HAP-1 (cell line): ENCODE measurements at regions not wholly inside any gene's neighbourhood (a gene's known extent, or its start where the extent isn't known, plus 50 kb on each side); places are given as distances from the start of the nearest gene placed in this dataset.
"Not testable (repeated sequence)": the region's sequence is repeated elsewhere in the genome, so short reads cannot be mapped to it uniquely, and the experiment has no call there.

Experiments
- DNase-seq, 2 experiments: peaks; one replicate each; pipeline ENCODE4 v3.0.0-alpha.2; 2016 to 2020; ENCODE audit warnings: low spot score in 2 of 2
- H3K27me3 ChIP-seq: fragments of 250-450 bp; sonication (Bioruptor Pico); 2 replicates; pipeline ENCODE4 v1.5.1; 2020; ENCODE audit warnings: low read depth, mild to moderate bottlenecking, moderate library complexity
- H3K36me3 ChIP-seq: fragments of 250-450 bp; sonication (Bioruptor Pico); replicated peaks from 2 replicates; pipeline ENCODE4 v1.5.1; 2020; ENCODE audit warnings: mild to moderate bottlenecking
- H3K4me1 ChIP-seq: fragments of 250-450 bp; sonication (Bioruptor Pico); 2 replicates; pipeline ENCODE4 v1.5.1; 2020; ENCODE audit warnings: mild to moderate bottlenecking
- H3K4me3 ChIP-seq: fragments of 250-450 bp; sonication (Bioruptor Pico); 2 replicates; pipeline ENCODE4 v1.5.1; 2020; ENCODE audit warnings: mild to moderate bottlenecking, moderate library complexity
- H3K9me3 ChIP-seq: fragments of 250-450 bp; sonication (Bioruptor Pico); 2 replicates; pipeline ENCODE4 v1.5.1; 2020; ENCODE audit warnings: mild to moderate bottlenecking, moderate library complexity
- in situ Hi-C: fragments of 300-500 bp; cut with MboI; formaldehyde crosslinking; loops from 3 replicates; pipeline ENCODE4 v1.14.3; 2020; ENCODE audit warnings: low sequenced_read_pairs, inconsistent platforms, mixed read lengths

DNA sequence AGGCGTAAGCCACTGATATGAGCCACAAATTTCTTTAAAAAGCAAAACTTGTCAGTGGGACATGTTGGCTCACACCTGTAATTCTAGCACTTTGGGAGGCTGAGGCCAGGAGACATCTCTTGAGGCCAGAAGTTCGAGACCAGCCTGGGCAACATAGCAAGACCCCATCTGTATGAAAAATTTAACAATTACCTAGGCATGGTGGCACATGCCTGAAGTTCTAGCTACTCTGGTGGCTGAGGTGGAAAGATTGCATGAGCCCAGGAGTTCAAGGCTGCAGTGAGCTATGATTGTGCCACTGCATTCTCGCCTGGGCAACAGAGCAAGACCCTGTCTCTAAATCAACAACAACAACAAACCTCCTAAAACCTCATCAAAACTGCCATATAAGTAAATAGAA is 147.6 kb upstream of the BARHL2 start:
- no peaks in the 10 kb centered on the region for H3K36me3 ChIP-seq
- no peaks in the 10 kb centered on the region for H3K9me3 ChIP-seq
- H3K4me1 ChIP-seq, result no peaks in the 10 kb centered on the region
- in situ Hi-C loops, result no loop called here
- no peak overlapping the region for H3K4me3 ChIP-seq
- H3K27me3 ChIP-seq, result no peaks in the 10 kb centered on the region
- DNase-seq, result no peak

DNA sequence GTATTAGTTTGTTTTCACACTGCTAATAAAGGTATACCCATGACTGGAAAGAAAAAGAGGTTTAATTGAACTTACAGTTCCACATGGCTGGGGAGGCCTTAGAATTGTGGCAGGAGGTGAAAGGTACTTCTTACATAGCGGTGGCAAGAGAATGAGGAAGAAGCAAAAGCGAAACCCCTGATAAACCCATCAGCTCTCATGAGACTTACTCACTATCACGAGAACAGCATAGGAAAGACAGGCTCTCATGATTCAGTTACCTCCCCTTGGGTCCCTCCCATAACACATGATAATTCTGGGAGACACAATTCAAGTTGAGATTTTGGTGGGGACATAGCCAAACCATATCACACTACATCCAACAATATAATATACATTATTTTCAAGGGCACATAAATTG is 145.7 kb upstream of the BARHL2 start:
- Histone ChIP-seq H3K4me3 (no peak overlapping the region), H3K27me3 (no peaks in the 10 kb centered on the region), H3K36me3 (no peaks in the 10 kb centered on the region), H3K4me1 (no peaks in the 10 kb centered on the region), H3K9me3 (no peaks in the 10 kb centered on the region)
- no peak for DNase-seq
- in situ Hi-C loops, result no loop called here

DNA sequence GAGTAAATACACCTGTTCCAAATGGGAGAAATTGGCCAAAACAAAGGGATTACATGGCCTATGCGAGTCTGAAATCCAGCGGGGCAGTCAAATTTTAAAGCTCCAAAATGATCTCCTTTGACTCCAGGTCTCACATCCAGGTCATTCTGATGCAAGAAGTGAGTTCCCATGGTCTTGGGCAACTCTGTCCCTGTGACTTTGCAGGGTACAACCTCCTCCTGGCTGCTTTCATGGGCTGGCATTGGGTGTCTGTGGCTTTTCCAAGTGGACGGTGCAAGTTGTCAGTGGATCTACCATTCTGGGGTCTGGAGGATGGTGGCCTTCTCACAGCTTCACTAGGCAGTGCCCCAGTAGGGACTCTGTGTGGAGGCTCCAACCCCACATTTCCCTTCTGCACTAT is 144.3 kb upstream of the BARHL2 start:
- H3K4me1 ChIP-seq, H3K36me3 ChIP-seq, DNase-seq, H3K9me3 ChIP-seq, H3K27me3 ChIP-seq, H3K4me3 ChIP-seq, in situ Hi-C loops: not testable (repeated sequence)

DNA sequence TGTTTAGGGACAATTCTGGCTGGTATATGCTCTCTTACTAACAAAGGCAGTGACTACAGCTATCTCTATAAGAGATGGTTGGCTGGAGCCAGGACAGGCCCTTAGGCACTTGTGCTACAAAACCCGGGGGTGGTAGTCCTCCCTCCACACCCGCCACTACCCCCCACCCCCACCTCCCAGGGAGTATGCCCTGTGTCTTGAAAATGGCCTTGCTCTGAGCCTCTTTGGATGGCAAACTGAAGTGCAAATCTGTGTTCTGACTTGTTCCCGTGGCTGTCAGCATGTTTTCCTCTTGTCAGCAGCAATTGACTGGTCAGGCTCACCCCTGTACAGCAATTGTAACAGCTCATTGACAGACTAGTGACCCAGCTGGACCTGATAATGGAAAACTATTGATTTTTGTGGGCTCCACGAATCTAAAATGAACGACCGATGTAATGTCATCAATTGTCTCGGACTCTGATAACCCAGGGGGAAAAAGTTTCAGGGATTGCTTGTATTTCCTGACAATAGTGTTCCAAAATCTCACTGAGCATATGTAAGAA is 139.4 kb upstream of the BARHL2 start:
- no peaks in the 10 kb centered on the region for H3K36me3 ChIP-seq
- H3K27me3 ChIP-seq, result no peaks in the 10 kb centered on the region

DNA sequence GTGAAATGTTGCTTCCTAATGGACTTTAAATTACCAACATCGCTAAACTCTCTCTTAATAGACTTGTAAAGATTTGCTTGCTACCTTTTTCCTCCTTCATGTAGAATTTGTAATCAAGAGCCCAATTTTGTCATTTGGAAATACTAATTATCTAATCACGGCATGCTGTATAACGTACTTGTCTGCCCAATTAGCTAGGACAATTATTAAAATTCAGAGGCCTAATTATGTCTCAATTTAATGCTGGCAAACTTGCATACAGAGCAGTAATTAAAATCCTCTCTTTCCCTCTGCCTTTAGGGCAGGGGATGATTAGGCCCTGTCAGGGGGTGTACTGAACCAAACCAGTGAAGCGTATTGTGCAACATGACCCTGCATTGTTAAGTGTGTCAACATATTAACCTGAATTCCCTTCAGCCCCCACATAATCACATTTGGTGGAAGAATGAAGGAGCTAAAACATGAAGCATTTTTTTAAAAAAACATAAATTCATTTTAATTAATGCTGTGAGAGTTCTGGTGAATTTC is 137.4 kb upstream of the BARHL2 start:
- Histone ChIP-seq H3K4me3 (no peak overlapping the region), H3K27me3 (no peaks in the 10 kb centered on the region), H3K4me1 (peaks cover 3% of the 10 kb centered on the region), H3K36me3 (no peaks in the 10 kb centered on the region), H3K9me3 (no peaks in the 10 kb centered on the region)
- in situ Hi-C loops, result no loop called here
- DNase-seq, result no peak

More for the DNA sequence above, 139.4 kb upstream of the BARHL2 start:
- Histone ChIP-seq H3K9me3 (no peaks in the 10 kb centered on the region), H3K4me3 (no peak overlapping the region), H3K4me1 (no peaks in the 10 kb centered on the region; the same call in 1 of the 2 replicates)
- in situ Hi-C loops, result no loop called here
- DNase-seq, result no peak

DNA sequence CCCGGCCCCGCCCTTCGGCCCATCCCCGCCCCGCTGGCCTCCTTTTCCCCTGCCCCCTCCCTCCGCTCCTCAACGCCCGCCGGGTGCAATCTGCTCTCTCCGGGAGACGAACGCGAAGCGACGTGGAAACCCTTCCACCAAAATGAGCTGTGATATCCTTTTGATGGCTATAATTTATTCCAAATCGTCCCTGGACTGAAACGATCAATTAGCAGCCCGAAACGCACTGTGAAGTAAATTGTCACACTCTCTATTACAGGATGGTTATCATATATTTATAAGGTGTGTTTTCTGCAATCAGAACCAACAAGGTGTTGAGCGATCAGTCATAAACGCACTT is 134.6 kb upstream of the BARHL2 start:
- DNase-seq, result no peak
- in situ Hi-C loops, result no loop called here
- H3K27me3 ChIP-seq, result no peaks in the 10 kb centered on the region

DNA sequence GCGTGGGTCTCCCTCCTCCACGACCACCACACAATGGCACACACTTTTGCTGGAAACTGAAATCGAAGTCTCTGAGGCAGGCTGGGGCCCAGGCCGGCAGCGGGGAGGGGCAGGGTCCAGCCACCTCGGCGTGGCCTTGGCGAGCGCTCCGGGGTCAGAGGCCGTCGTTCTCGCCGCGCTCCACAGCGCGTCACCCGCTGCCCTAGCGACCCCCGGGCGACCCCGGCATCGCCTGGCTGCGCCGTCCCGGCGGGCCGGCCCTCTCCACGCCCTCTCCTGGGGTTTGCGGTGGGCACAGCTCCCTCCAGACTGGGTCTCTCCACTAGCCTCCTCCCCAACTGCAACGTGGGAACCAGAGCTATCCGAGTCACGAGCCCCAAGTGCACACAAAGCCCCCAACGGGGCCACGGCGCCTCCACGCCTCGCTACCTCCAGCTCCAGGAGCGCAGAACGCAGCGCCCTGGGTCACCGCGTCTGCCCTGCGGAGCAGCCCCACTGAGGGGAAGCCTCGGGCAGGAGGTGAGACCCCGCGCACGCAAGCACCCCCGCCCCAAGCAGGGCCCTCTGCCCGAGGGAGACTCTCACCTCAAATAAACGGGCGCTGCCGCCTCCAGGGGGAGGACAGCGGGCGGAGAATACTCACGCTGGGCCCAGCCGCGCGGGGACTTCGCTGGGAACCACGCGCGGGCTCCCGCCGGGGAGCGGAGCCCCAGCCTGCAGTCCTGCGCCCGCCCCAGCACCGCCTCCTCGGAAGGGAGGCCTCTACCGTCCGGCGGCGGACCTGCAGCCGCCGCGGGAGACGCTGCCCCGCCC is 134.0 kb upstream of the BARHL2 start:
- peak overlapping the region; percentile 79 for H3K4me3 ChIP-seq
- peak; percentile 83 to 90 for DNase-seq
- no peaks in the 10 kb centered on the region for H3K36me3 ChIP-seq
- no peaks in the 10 kb centered on the region for H3K27me3 ChIP-seq
- no peaks in the 10 kb centered on the region for H3K9me3 ChIP-seq
- H3K4me1 ChIP-seq, result peaks cover 3% of the 10 kb centered on the region
- in situ Hi-C loops, result no loop called here

More for the DNA sequence above, 134.6 kb upstream of the BARHL2 start:
- Histone ChIP-seq H3K4me1 (peaks cover 3% of the 10 kb centered on the region), H3K36me3 (no peaks in the 10 kb centered on the region), H3K9me3 (no peaks in the 10 kb centered on the region), H3K4me3 (peak overlapping the region; percentile 79)

DNA sequence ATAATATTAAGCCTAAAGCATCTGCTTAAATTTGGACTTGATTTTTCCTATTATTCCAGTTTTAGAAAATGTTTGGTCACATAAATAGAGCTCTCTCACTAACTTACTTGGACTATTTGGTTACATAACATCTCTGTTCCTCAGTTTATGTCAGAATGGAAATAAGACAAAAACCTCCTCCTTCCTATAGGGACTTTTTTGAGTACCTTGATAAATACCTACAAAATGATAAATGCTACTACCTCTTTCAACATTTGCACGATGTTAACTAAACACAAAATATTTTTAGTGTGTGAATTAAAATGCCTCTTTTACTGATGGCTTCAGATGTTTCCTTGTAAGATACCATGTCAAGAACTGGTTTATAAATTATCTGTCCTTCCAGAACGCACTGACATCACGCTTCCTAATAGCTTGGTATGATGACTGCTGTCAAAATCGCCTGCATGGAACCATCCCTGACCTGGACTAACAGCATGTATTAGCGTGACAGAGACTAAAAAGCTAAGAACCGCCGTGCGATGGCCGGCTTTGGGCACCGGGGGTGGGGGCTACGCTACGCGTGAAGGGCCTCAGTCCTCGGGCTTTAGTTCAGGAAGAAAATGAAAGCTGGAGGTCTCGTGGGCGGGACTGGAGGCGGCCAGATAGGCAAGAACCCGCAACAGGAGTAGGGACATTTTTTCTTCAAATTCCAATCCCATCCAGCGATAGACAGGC is 133.2 kb upstream of the BARHL2 start:
- DNase-seq, result peak; percentile 16 to 66
- H3K9me3 ChIP-seq, result no peaks in the 10 kb centered on the region
- in situ Hi-C loops, result no loop called here
- H3K27me3 ChIP-seq, result no peaks in the 10 kb centered on the region
- H3K36me3 ChIP-seq, result no peaks in the 10 kb centered on the region
- peak overlapping the region; percentile 79 for H3K4me3 ChIP-seq
- H3K4me1 ChIP-seq, result peaks cover 3% of the 10 kb centered on the region

DNA sequence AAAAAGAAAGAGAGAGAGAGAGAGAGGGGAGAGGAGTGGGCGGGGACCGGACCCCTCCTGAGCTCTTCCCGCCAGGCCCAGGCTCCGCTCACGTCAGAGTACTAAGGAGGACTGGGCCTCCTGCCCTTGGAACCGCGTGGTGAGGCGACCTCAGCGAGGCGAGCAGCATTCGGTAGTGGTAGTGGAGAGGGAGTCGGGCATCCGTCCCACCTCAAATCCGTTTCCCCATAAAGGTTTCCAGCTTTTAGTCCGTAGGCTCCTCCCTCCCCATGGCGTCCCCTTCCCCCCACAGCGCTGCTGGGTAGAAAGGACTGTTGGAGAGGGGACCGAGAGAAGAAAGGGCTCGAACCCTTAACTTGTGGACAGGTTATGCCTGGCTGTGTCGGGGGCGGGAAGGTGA is 124.4 kb upstream of the BARHL2 start:
- Histone ChIP-seq H3K4me1 (peaks cover 10% of the 10 kb centered on the region), H3K36me3 (no peaks in the 10 kb centered on the region), H3K4me3 (no peak overlapping the region), H3K9me3 (no peaks in the 10 kb centered on the region), H3K27me3 (no peaks in the 10 kb centered on the region)
- in situ Hi-C loops, result no loop called here
- DNase-seq, result peak in 1 of 2 experiments; percentile 16

DNA sequence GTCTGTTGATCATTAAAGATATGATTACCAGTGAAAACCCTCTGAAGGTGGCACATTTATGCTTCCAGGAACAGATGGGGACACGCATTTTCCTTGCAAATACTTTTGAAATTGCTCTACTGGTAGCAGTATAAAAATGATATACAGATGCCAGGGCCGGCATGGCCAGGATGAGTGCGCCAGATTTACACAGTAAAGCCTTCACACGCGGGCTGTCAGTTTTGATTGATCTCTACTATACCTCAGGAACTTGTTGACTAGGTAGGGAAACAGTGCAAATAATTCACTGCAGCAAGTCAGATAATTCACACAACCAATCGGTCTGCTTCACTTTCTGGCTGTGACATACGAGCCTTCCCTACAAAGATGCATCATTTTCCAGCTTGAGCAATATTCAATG is 123.2 kb upstream of the BARHL2 start:
- H3K4me3 ChIP-seq, result no peak overlapping the region
- no peaks in the 10 kb centered on the region for H3K36me3 ChIP-seq
- DNase-seq, result no peak
- H3K4me1 ChIP-seq, result peaks cover 10% of the 10 kb centered on the region
- no peaks in the 10 kb centered on the region for H3K9me3 ChIP-seq
- H3K27me3 ChIP-seq, result no peaks in the 10 kb centered on the region
- in situ Hi-C loops, result no loop called here

DNA sequence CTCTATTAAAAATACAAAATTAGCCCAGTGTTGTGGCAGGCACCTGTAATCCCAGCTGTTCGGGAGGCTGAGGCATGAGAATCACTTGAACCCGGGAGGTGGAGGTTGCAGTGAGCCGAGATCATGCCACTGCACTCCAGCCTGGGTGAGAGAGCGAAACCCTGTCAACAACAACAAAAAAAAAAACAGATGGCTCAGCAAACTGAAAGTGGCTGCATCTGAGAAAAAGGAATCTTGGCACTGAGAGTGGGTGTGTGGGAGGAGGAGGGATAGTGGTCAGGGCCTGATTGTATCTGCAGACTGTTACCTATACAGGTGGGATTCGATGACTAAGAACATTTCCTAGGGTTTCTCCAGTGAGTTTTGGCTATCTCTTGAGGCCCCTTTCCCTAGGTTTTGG is 122.2 kb upstream of the BARHL2 start:
- in situ Hi-C loops, result no loop called here
- DNase-seq, result no peak
- H3K27me3 ChIP-seq, result no peaks in the 10 kb centered on the region
- H3K4me3 ChIP-seq, result no peak overlapping the region
- H3K9me3 ChIP-seq, result no peaks in the 10 kb centered on the region
- no peaks in the 10 kb centered on the region for H3K36me3 ChIP-seq
- H3K4me1 ChIP-seq, result peaks cover 10% of the 10 kb centered on the region

DNA sequence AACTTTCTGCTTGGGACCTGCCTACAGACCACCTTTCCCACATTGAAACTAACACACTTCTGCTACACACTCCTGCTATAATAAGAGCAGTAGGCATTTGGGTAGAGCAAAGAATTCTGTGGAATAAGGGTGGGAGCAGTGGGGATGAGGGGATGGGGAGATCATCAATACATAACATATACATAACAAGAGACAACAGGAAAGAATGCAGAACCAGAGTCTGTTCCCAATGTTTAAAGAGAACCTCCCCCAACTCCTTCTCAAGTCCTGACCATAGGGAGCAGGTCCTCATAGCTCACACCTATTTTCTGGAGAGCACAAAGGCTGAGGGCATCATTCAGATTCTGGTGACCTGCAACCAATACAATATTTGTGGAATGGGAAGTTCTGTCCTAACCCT is 121.6 kb upstream of the BARHL2 start:
- H3K9me3 ChIP-seq, result no peaks in the 10 kb centered on the region
- no peaks in the 10 kb centered on the region for H3K36me3 ChIP-seq
- no peak for DNase-seq
- H3K4me3 ChIP-seq, result no peak overlapping the region
- H3K4me1 ChIP-seq, result peaks cover 10% of the 10 kb centered on the region
- in situ Hi-C loops, result no loop called here
- no peaks in the 10 kb centered on the region for H3K27me3 ChIP-seq

DNA sequence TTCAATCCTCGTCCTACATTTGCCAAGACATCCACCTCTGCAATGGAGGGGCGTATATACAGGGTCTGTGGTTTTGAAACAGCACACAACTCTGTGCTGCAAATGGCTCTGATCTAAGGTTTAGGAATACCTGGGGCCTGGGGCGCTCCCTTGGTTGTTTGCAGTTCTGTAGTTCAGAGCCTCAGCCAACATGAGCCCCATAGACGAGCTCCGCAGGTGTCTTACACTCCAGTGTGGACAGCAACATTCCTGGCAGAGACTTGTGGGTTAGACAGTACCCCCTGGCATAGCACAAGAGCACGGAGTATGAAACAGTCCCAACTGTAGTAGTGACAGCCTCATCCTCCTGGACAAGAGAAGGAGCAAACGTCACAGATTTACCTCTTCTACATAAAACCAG is 120.3 kb upstream of the BARHL2 start:
- in situ Hi-C loops, result no loop called here
- Histone ChIP-seq H3K4me1 (peaks cover 10% of the 10 kb centered on the region), H3K36me3 (no peaks in the 10 kb centered on the region), H3K9me3 (no peaks in the 10 kb centered on the region), H3K27me3 (no peaks in the 10 kb centered on the region), H3K4me3 (no peak overlapping the region)
- no peak for DNase-seq

DNA sequence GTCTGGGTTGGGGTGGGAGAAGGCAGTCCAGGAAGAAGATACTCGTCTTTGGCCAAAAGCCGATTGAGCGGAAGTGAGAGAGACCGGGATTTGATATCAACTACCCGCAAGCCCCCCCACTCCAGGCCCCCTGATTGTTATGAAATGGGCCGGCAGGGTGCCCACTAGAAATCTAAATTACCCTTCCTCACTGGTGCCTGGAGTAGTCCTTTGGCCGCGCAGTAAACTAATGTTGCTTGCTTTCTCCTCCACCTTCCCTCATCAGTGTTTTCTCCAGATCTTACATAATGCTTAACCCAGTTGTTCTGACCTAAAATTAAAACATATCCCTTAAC is 119.2 kb upstream of the BARHL2 start:
- Histone ChIP-seq H3K9me3 (no peaks in the 10 kb centered on the region), H3K27me3 (no peaks in the 10 kb centered on the region), H3K36me3 (no peaks in the 10 kb centered on the region), H3K4me3 (no peak overlapping the region), H3K4me1 (peaks cover 6% of the 10 kb centered on the region)
- in situ Hi-C loops, result no loop called here
- DNase-seq, result no peak
